ENCODE measurements at regions not wholly inside any gene's neighbourhood (a gene's known extent, or its start where the extent isn't known, plus 50 kb on each side); places are given as distances from the start of the nearest gene placed in this dataset.

DNA sequence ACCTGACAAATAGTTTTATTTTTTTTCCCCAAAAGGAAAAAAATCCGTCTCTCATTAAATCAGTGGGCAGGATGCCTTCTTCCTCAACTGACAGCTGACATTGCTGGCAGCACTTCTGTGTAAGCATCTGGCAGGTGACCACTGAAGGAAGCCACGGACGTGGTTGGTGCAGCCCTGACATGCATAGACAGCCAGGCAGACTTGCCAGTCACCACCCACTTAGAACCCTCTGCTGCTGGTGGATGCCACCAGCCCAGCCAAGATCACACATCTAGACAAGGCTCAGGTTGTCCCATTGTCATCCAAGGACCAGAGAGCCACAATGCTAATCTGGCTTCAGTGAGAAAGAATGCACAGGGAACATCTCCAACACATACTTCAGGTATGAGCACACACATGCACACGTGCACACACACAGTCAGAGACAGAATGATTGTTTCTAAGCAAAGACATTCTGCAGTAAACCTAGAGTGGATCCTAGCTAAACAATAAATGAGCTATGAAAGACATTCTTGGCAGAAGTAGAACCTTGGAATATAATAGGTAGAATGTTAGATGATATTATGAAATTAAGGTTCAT is 49.8 kb upstream of the BMAL1 start:
- TF ChIP-seq, protein P1, sequence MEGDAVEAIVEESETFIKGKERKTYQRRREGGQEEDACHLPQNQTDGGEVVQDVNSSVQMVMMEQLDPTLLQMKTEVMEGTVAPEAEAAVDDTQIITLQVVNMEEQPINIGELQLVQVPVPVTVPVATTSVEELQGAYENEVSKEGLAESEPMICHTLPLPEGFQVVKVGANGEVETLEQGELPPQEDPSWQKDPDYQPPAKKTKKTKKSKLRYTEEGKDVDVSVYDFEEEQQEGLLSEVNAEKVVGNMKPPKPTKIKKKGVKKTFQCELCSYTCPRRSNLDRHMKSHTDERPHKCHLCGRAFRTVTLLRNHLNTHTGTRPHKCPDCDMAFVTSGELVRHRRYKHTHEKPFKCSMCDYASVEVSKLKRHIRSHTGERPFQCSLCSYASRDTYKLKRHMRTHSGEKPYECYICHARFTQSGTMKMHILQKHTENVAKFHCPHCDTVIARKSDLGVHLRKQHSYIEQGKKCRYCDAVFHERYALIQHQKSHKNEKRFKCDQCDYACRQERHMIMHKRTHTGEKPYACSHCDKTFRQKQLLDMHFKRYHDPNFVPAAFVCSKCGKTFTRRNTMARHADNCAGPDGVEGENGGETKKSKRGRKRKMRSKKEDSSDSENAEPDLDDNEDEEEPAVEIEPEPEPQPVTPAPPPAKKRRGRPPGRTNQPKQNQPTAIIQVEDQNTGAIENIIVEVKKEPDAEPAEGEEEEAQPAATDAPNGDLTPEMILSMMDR (IDR thresholded peaks at IDR 0.05): no peak
- TF ChIP-seq POLR2A (IDR thresholded peaks at IDR 0.05) (no peak), POLR2AphosphoS5 (IDR thresholded peaks at IDR 0.05) (no peak)

All from stomach (tissue), 4 donors.